GM23338 (cell line): ENCODE measurements at regions not wholly inside any gene's neighbourhood (a gene's known extent, or its start where the extent isn't known, plus 50 kb on each side); places are given as distances from the start of the nearest gene placed in this dataset.

ENCODE experiments used
- ATAC-seq: fragments of 200-7000 bp; cut with Tn5 transposase; 3 replicates; pipeline ENCODE4 v1.9.1; 2020
- DNase-seq: peaks from one replicate; pipeline ENCODE4 v3.0.0-alpha.2; 2015; ENCODE audit warnings: low spot score
- H2AFZ ChIP-seq: fragments of 200-600 bp; sonication (generic); 2 replicates; pipeline ENCODE4 v1.8.0; 2016; ENCODE audit warnings: antibody characterized with exemption, mild to moderate bottlenecking, moderate library complexity
- H3F3A ChIP-seq: fragments of 200-600 bp; sonication (generic); replicated peaks from 2 replicates; pipeline ENCODE4 v1.8.0; 2017; ENCODE audit warnings: antibody characterized with exemption, mixed run types, low read depth
- H3K27ac ChIP-seq: fragments of 200-600 bp; sonication (generic); 2 replicates; pipeline ENCODE4 v1.6.1; 2016; ENCODE audit warnings: low read depth
- H3K27me3 ChIP-seq: fragments of 200-600 bp; sonication (generic); 2 replicates; pipeline ENCODE4 v1.8.0; 2016; ENCODE audit warnings: mild to moderate bottlenecking, mixed run types, moderate library complexity; ENCODE audit not compliant: insufficient read depth
- H3K36me3 ChIP-seq: fragments of 200-600 bp; sonication (generic); 2 replicates; pipeline ENCODE4 v1.8.0; 2016; ENCODE audit warnings: mild to moderate bottlenecking; ENCODE audit not compliant: insufficient read depth
- H3K4me1 ChIP-seq: fragments of 200-600 bp; sonication (generic); 2 replicates; pipeline ENCODE4 v1.8.0; 2016; ENCODE audit warnings: mild to moderate bottlenecking, moderate library complexity; ENCODE audit not compliant: insufficient read depth
- H3K4me2 ChIP-seq: fragments of 200-600 bp; sonication (generic); 2 replicates; pipeline ENCODE4 v1.7.1; 2017; ENCODE audit warnings: mixed run types
- H3K4me3 ChIP-seq: fragments of 200-600 bp; sonication (generic); 2 replicates; pipeline ENCODE4 v1.6.1; 2016; ENCODE audit warnings: mixed run types
- H3K79me2 ChIP-seq: fragments of 200-600 bp; sonication (generic); replicated peaks from 2 replicates; pipeline ENCODE4 v1.8.0; 2017; ENCODE audit warnings: mild to moderate bottlenecking; ENCODE audit not compliant: insufficient read depth
- H3K9me2 ChIP-seq: fragments of 200-600 bp; sonication (generic); 2 replicates; pipeline ENCODE4 v1.8.0; 2017; ENCODE audit not compliant: insufficient read depth
- H4K20me1 ChIP-seq: fragments of 200-600 bp; sonication (generic); replicated peaks from 2 replicates; pipeline ENCODE4 v1.8.0; 2017; ENCODE audit warnings: mild to moderate bottlenecking; ENCODE audit not compliant: insufficient read depth
- H3K27ac Mint-ChIP-seq: 2 replicates; pipeline ENCODE4 v1.8.0; 2020; ENCODE audit warnings: inconsistent platforms, mild to moderate bottlenecking, moderate library complexity, mixed read lengths
- H3K27me3 Mint-ChIP-seq: 3 replicates; pipeline ENCODE4 v1.8.0; 2022; ENCODE audit warnings: low read depth, mild to moderate bottlenecking, moderate library complexity, mixed read lengths, inconsistent platforms; ENCODE audit not compliant: insufficient read depth, poor library complexity
- H3K36me3 Mint-ChIP-seq: 3 replicates; pipeline ENCODE4 v1.8.0; 2021; ENCODE audit warnings: low read depth, mild to moderate bottlenecking, inconsistent platforms, moderate library complexity, mixed read lengths
- H3K4me1 Mint-ChIP-seq: 3 replicates; pipeline ENCODE4 v1.8.0; 2020; ENCODE audit warnings: mild to moderate bottlenecking, inconsistent platforms, mixed read lengths
- H3K4me3 Mint-ChIP-seq: 3 replicates; pipeline ENCODE4 v1.8.0; 2021; ENCODE audit warnings: moderate library complexity, mild to moderate bottlenecking, inconsistent platforms, mixed read lengths
- H3K9me3 Mint-ChIP-seq: 3 replicates; pipeline ENCODE4 v1.8.0; 2020; ENCODE audit warnings: moderate library complexity, mild to moderate bottlenecking, inconsistent platforms, mixed read lengths
- CREB1 ChIP-seq: fragments of 250-450 bp; sonication (Bioruptor Pico); IDR thresholded peaks from 2 replicates; pipeline ENCODE4 v1.5.0; 2020; ENCODE audit warnings: low read depth, mild to moderate bottlenecking, moderate library complexity
- CTCF ChIP-seq, 2 experiments: fragments of 200-600 bp in 1 of 2; sonication (generic) in 1 of 2; conservative IDR thresholded peaks; 2 replicates each; pipeline versions ENCODE4 v1.5.1 to v1.6.1; 2016 to 2017; ENCODE audit warnings: antibody characterized with exemption in 2 of 2, low read depth in 2 of 2, mild to moderate bottlenecking in 2 of 2, moderate library complexity in 1 of 2
- ETS1 ChIP-seq: IDR thresholded peaks from 2 replicates; pipeline ENCODE4 v1.6.1; 2016; ENCODE audit warnings: antibody characterized with exemption
- EZH2 ChIP-seq: fragments of 200-600 bp; sonication (generic); IDR thresholded peaks from one replicate; pipeline ENCODE4 v1.8.0; 2017; ENCODE audit warnings: antibody characterized with exemption, mild to moderate bottlenecking, low read depth; ENCODE audit not compliant: unreplicated experiment
- EZH2phosphoT487 ChIP-seq: fragments of 200-600 bp; sonication (generic); IDR thresholded peaks from one replicate; pipeline ENCODE4 v1.8.1; 2018; ENCODE audit warnings: antibody characterized with exemption; ENCODE audit not compliant: unreplicated experiment
- NANOG ChIP-seq: IDR thresholded peaks from 2 replicates; pipeline ENCODE4 v1.6.1; 2016; ENCODE audit warnings: antibody characterized with exemption, borderline replicate concordance
- POLR2AphosphoS5 ChIP-seq: IDR thresholded peaks from 2 replicates; pipeline ENCODE4 v1.6.1; 2016; ENCODE audit warnings: antibody characterized with exemption, low read depth
- REST ChIP-seq: IDR thresholded peaks from one replicate; pipeline ENCODE4 v1.6.1; 2018; ENCODE audit warnings: antibody characterized with exemption; ENCODE audit not compliant: unreplicated experiment
- STAT1 ChIP-seq: IDR thresholded peaks from one replicate; pipeline ENCODE4 v1.6.1; 2016; ENCODE audit warnings: antibody characterized with exemption; ENCODE audit not compliant: unreplicated experiment
- ZNF114 ChIP-seq: fragments of 250-450 bp; sonication (Bioruptor Pico); IDR thresholded peaks from 2 replicates; pipeline ENCODE4 v1.5.0; 2020; ENCODE audit warnings: mild to moderate bottlenecking, moderate library complexity
- ZNF462 ChIP-seq: fragments of 250-450 bp; sonication (Bioruptor Pico); IDR thresholded peaks from 2 replicates; pipeline ENCODE4 v1.5.0; 2020; ENCODE audit warnings: mild to moderate bottlenecking, moderate library complexity

GRCh38 chr22:22179858-22180257 is 64.7 kb upstream of the VPREB1 start:
- no peaks in the 10 kb centered on the region for H3K79me2 ChIP-seq
- no peaks in the 10 kb centered on the region for H3K36me3 ChIP-seq
- Mint-ChIP-seq H3K9me3 (no peaks in the 10 kb centered on the region; the same call in 2 of the 3 replicates), H3K27me3 (peaks cover 100% of the 10 kb centered on the region), H3K4me3 (no peak overlapping the region), H3K36me3 (no peaks in the 10 kb centered on the region), H3K4me1 (no peaks in the 10 kb centered on the region; the same call in 1 of the 3 replicates), H3K27ac (no peak overlapping the region)
- no peak for ATAC-seq
- no peaks in the 10 kb centered on the region for H3K4me1 ChIP-seq
- H3K4me2 ChIP-seq: no peak overlapping the region
- H3K27me3 ChIP-seq: peaks cover 100% of the 10 kb centered on the region
- no peaks in the 10 kb centered on the region for H3F3A ChIP-seq
- no peak overlapping the region for H3K27ac ChIP-seq
- TF ChIP-seq EZH2phosphoT487: no peak
- no peak for TF ChIP-seq NANOG
- no peak for TF ChIP-seq REST
- TF ChIP-seq STAT1: no peak
- TF ChIP-seq ZNF462: no peak
- TF ChIP-seq CREB1 (CRISPR knock-in tag): no peak
- no peak for TF ChIP-seq ETS1
- no peak for TF ChIP-seq CTCF (conservative IDR thresholded peaks at IDR 0.05; ENCODE audit: low read depth in 2 of 2)
- TF ChIP-seq EZH2: no peak
- no peak for TF ChIP-seq ZNF114 (CRISPR knock-in tag)
- no peak for TF ChIP-seq POLR2AphosphoS5
- H4K20me1 ChIP-seq: peaks cover 12% of the 10 kb centered on the region; the same call in 1 of the 2 replicates
- DNase-seq: no peak
- no peak overlapping the region for H2AFZ ChIP-seq
- no peaks in the 10 kb centered on the region for H3K9me2 ChIP-seq
- no peak overlapping the region for H3K4me3 ChIP-seq
